22Rv1 (cell line): ENCODE measurements at regions not wholly inside any gene's neighbourhood (a gene's known extent, or its start where the extent isn't known, plus 50 kb on each side); places are given as distances from the start of the nearest gene placed in this dataset.

ENCODE experiments used
- H3K27ac ChIP-seq: fragments of 450-650 bp; 2 replicates; pipeline ENCODE4 v1.5.1; 2017
- ZFX ChIP-seq: fragments of 450-650 bp; IDR thresholded peaks from 2 replicates; pipeline ENCODE4 v1.6.1; 2017; ENCODE audit warnings: antibody characterized with exemption, borderline replicate concordance
- TF ChIP-seq, protein P1 (sequence below): fragments of 450-650 bp; IDR thresholded peaks from 2 replicates; pipeline ENCODE4 v1.5.1; 2017; ENCODE audit warnings: mild to moderate bottlenecking

DNA sequence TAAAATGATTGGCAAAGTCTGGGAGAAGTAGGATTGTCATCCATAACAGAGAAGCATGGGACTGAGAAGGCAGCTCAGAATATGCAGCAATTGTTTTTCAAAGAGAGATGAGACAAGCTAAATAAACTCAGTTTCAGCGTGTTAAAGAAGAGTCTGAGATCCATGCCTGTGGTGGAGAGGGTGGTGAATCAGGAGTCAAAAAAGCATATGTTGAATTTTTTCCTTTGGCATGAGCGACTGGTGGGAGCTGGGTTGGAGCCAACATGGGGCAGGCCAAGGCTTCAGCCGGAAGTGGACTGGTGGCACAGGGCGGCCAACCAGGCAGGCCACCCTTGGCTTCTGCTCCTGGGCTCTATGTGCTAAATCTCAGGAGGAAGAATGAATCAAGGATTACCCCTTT is 102.0 kb downstream of the SST start:
- H3K27ac ChIP-seq, result no peak overlapping the region
- TF ChIP-seq, protein P1, sequence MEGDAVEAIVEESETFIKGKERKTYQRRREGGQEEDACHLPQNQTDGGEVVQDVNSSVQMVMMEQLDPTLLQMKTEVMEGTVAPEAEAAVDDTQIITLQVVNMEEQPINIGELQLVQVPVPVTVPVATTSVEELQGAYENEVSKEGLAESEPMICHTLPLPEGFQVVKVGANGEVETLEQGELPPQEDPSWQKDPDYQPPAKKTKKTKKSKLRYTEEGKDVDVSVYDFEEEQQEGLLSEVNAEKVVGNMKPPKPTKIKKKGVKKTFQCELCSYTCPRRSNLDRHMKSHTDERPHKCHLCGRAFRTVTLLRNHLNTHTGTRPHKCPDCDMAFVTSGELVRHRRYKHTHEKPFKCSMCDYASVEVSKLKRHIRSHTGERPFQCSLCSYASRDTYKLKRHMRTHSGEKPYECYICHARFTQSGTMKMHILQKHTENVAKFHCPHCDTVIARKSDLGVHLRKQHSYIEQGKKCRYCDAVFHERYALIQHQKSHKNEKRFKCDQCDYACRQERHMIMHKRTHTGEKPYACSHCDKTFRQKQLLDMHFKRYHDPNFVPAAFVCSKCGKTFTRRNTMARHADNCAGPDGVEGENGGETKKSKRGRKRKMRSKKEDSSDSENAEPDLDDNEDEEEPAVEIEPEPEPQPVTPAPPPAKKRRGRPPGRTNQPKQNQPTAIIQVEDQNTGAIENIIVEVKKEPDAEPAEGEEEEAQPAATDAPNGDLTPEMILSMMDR, result no peak
- TF ChIP-seq ZFX, result no peak

DNA sequence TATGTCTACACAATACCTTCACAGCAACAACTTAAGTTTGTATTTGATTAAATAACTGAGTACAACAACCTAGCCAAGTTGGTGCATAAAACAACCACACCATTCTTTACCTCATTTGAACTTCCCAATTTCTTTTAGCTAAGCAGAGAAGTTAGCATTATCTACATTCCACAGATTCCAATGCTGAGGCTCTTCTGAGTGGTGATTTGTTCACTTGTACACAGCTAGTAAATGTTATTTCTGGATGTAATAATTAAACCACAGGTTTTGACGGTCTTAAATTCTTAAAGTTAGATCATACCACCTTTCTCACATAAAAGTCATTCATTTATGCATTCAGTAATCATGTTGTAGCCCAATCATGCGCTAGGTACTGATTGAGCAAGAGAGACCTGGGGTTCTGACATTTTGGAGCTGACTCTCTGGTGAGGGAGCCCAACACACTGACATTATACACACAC is 102.5 kb downstream of the SST start:
- TF ChIP-seq ZFX, result no peak
- TF ChIP-seq, protein P1, result no peak
- H3K27ac ChIP-seq, result no peak overlapping the region

DNA sequence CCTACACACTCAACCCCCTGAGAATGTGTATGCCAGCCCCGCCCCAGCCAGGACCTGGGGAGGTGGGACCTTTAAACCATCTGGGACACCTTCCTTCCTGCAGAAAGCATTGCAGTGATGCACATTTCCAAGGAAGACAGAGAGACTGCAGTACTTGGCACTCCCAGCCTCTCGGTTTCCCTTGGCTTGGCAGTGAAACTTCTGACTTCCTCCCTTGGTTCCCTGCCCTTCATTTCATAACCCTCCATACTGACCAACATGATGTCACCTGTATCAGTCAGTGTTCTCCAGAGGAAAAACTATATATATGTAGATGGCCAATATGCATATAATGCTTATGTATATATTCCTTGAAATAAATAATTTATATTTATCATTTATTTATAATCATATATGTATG is 103.2 kb downstream of the SST start:
- no peak for TF ChIP-seq ZFX
- TF ChIP-seq, protein P1, result no peak
- no peak overlapping the region for H3K27ac ChIP-seq

DNA sequence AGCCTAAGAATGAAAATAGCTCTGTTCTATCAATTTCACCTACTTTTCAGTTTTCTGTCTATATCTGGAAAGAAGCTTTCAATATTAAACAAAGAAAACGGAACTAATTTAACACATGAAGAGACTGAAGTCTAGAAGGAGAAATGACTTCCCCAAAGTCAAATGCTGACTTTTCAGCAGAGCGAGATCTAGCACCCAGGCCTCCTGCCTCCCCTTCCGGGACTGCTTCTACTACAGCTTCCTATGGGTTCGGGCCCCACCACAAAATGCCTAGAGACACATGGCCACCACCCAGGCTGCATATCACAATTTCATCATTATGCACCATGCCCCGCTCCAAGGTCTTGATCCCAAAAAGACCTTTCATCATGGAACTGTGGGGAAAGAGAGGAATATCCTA is 104.5 kb downstream of the SST start:
- TF ChIP-seq, protein P1, result no peak
- no peak for TF ChIP-seq ZFX
- H3K27ac ChIP-seq, result no peak overlapping the region

DNA sequence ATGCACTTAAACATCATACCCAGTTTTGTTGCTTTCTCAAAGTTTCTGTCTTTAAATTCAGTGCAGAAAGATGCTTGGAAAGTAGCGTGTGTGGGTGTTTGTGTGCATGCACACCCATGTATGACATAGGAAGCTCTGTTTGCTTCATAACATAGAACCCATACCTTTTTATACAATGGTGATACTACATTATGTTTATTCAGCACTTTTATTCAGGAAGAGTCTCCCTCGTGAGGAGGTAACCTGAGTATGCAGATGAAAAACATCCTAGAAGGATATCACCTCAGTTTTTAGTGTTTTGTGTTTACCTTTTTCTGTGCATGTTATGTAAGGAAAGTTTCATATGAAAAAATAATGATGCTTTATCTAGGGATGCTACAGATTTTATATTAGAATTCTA is 111.2 kb downstream of the SST start:
- TF ChIP-seq, protein P1, result no peak
- TF ChIP-seq ZFX, result no peak

DNA sequence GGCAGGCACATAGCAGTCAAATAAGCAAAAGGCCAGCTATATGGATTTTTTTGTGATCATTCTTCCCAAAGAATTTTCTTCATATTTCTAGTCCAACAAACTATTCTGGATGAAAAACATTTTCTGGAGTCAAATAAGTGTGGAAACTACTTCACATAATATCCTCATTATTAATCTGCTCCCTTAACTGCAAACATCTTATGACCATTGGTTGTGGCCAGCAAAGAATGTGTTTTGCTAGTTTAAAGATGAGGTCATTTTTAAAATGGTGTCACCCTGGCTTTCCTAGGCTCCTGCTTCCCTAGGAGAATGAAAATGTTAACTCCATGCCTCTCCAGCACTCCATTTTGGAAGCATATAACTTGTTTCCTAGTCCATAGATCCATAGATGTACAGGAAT is 118.8 kb downstream of the SST start:
- TF ChIP-seq ZFX, result no peak
- TF ChIP-seq, protein P1, result no peak
- H3K27ac ChIP-seq, result no peak overlapping the region

More for the DNA sequence above, 111.2 kb downstream of the SST start:
- H3K27ac ChIP-seq, result no peak overlapping the region

DNA sequence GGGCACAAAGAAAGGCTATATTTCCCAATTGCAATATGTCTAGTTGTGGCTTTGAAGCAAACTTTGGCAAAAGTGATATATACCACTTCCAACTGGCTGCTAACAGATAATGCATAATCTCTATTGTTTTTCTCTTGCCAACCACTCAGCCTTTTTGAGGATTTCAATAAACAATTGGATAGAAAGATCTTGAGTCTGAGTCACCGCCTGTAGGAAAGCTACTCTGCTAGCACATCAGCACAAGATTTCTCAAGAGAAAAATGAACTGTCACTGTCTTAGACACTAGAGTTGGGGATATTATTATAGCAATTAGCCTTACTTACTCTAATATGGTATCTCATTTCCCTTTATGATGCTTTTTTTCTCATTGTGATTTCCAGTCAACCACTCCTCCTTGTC is 119.7 kb downstream of the SST start:
- H3K27ac ChIP-seq, result no peak overlapping the region
- TF ChIP-seq, protein P1, result no peak
- TF ChIP-seq ZFX, result no peak
